WTC11 (cell line): ENCODE measurements at regions not wholly inside any gene's neighbourhood (a gene's known extent, or its start where the extent isn't known, plus 50 kb on each side); places are given as distances from the start of the nearest gene placed in this dataset.

Experiments
- TF ChIP-seq, protein P1 (sequence below): sonication (generic); formaldehyde crosslinking; IDR thresholded peaks from 2 replicates; pipeline ENCODE4 v1.8.1; 2022; ENCODE audit warnings: mild to moderate bottlenecking, missing genetic modification reagents, moderate library complexity, borderline replicate concordance
- TF ChIP-seq, protein P2 (sequence below): fragments of 200-600 bp; IDR thresholded peaks from 2 replicates; pipeline ENCODE4 v1.8.0; 2022; ENCODE audit warnings: antibody characterized with exemption

DNA sequence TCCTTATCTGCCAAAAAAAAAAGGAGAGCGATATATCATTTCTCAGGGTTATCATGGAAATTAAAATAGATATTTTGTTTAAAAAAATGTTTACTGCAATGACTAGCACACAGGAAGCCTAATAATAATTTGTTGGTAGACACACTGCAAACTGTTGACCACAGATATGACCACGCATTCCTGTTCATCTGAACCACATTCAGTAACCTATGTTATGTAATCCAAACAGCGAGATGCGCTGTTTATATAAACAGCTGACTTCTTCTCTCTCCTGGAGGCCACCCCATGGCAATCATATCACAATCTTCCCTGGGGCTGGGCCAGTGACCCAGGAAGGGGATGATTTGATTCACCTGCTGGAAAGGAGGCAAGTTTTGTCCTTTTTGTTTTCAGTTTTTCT, 129.3 kb upstream of the UST start:
- TF ChIP-seq, protein P1, sequence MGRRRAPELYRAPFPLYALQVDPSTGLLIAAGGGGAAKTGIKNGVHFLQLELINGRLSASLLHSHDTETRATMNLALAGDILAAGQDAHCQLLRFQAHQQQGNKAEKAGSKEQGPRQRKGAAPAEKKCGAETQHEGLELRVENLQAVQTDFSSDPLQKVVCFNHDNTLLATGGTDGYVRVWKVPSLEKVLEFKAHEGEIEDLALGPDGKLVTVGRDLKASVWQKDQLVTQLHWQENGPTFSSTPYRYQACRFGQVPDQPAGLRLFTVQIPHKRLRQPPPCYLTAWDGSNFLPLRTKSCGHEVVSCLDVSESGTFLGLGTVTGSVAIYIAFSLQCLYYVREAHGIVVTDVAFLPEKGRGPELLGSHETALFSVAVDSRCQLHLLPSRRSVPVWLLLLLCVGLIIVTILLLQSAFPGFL, result no peak
- TF ChIP-seq, protein P2, sequence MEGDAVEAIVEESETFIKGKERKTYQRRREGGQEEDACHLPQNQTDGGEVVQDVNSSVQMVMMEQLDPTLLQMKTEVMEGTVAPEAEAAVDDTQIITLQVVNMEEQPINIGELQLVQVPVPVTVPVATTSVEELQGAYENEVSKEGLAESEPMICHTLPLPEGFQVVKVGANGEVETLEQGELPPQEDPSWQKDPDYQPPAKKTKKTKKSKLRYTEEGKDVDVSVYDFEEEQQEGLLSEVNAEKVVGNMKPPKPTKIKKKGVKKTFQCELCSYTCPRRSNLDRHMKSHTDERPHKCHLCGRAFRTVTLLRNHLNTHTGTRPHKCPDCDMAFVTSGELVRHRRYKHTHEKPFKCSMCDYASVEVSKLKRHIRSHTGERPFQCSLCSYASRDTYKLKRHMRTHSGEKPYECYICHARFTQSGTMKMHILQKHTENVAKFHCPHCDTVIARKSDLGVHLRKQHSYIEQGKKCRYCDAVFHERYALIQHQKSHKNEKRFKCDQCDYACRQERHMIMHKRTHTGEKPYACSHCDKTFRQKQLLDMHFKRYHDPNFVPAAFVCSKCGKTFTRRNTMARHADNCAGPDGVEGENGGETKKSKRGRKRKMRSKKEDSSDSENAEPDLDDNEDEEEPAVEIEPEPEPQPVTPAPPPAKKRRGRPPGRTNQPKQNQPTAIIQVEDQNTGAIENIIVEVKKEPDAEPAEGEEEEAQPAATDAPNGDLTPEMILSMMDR, result no peak
